A172 (cell line): ENCODE measurements at regions not wholly inside any gene's neighbourhood (a gene's known extent, or its start where the extent isn't known, plus 50 kb on each side); places are given as distances from the start of the nearest gene placed in this dataset.

ENCODE experiments used
- DNase-seq: peaks from one replicate; pipeline ENCODE4 v3.0.0-alpha.2; 2015; ENCODE audit warnings: low spot score

DNA sequence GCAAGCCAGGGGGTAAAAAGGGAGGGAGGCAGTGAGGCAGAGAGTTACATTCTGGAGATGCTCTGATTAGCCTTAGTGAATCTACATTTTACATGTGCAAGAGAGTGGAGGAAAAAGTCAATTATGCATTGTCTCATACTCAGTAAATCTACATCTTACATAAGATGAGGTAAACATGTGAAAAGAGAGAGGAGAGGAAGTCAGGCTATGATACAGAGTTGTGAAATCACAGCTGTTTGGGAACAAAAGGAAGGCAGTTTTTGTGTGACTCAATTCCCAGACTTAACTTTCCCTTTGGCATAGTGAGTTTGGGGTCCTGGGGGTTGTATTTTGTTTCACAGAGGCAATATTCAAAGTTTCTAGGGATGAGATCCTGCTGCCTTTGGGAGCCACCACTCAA, 67.8 kb downstream of the GP2 start:
- no peak for DNase-seq

DNA sequence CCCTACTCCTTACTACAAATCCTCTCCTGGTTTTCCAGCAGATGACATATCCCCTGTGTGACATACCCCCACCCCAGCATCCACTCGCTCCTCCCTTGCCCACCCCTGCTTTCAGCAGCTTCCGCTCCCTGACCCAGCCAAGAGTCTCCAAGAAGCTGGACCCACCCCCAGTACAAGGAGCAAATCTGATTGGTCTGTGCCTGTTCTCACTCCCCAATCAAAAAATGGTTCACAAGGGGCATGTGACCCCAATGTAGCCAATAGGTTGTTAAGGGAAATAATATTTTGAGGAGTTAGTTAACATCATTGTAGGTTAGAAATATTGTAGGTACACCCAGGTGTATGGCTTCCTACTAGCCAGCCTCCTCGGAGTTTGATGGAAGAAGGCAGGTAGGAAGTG, 70.1 kb downstream of the GP2 start:
- no peak for DNase-seq

DNA sequence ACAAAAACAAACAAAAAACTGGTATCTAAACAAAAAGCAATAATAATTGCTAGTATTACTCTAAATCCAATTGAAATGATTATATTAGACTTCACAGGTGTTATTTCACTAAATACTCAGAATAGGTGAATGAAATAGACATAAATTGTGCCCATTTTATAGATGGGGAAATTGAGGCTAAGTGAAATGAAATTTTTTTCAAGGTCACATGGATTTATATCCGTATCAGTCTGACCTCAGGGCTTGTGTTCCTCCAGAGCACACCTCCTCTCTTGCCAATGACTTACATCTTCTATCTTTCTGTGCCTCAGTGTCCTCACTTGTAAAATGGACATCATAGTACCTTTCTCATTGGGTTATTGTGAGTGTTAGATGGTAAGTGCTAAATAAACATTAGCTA, 72.3 kb downstream of the GP2 start:
- DNase-seq: no peak

DNA sequence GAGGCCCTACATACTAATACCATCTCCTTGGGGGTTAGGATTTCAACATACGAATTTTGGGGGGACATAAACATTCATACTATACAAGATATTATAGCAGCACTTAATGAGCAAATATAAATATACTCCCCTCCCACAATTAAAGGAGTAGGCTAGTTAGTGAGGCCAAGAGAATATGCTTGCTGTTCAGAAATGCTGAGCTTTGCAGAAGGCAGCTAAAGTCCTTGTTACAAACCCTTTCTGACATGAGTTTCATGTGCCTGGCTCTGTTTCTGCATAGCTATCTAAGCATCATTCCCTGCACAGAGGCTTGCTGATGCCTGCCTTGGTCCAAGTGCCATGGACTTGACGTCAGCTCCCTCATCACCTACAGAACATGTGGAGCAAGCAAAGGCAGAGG, 73.5 kb downstream of the GP2 start:
- DNase-seq: no peak

DNA sequence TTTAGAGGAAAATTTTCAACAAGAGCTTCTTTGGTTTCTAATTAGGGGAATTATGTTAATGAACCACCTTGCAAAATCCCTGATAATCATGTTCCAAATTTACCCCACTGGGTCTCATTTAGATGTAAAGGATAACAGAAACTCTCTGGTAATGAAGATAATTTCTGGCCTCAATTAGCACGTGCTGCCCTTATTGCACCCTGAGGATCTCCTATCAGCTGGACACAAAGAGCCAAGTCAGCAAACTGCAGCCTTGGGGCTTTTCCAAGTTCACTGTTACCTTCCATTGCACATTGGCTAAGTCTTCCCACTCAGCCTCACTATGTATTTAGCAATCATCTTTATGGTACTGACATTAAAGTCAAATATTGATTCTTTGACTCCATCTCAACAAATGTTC, 78.1 kb downstream of the GP2 start:
- no peak for DNase-seq

DNA sequence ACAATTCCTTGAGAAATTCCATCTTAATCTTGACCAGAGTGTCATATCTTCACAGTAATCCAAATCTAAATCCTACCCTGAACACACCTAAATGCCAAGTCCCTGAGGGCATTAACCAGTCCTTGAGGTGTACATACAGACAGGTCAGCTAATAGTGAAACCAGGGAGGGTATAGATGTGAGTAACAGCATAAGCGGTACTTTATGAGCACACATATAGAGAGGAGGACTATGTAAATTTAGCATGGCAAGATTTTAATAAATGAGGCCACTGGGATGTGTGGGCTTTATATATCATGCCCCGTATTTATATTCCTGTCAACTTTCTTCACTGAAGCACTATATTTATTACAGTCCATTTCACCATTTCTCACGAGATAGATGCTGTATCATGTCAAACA, 80.2 kb downstream of the GP2 start:
- no peak for DNase-seq

DNA sequence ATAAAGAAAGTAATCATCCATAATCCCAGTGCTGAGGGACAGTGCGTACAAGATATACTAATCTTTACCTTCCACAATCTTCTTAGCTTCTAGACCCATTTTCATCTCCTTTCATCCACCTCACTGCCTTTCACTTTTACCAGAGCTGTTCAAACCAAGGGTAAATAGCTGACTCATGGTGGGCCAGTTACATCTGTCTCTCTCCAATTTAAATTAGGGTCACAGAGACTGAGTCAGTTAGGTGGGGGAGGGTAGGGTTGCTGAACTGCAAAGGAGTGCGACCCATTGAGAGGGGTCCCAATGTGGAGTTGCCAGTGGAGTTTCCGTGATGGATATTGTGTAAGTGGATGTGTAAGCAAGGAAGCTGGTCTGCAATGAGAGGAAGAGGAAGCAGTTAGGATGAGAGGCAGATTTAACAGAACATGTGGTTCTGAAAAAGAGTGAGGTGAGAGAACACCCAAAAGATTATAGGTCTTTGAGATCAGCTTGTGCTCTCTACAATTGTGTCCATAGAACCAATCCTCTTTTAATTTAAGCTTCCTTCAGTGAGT, 83.5 kb downstream of the GP2 start:
- no peak for DNase-seq

DNA sequence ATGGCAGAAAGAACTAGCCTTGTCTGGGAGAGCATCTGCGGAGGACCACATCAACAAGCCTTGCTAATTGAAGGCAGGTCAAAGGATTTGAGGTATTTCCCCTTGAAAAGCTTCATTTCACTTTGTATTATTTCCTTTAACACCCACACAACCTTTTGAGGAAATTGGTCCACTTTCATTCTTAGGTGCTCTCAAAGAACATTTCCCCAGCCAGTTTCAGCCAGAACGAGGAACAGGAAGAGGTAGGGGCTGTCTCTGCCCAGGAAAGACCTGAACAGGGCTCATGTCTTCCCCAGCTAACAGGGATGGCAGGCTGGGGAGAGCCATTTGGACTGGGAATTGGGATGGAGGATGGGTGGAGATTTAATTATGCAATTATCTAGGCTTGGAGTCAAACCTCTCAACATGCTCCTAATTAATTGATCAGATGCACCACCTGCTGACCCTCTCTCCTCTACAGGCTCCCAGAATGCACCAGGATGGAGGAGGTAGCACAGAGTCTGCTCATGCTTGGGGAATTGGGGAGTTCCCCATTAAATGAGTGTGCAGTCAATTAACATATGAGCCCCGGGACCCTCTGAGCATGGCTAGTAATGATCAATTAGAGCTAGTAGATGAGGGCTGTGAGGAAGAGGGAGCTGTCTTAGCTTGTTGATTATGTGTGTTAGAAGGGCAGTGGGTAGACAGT, 84.6 kb downstream of the GP2 start:
- DNase-seq: no peak

DNA sequence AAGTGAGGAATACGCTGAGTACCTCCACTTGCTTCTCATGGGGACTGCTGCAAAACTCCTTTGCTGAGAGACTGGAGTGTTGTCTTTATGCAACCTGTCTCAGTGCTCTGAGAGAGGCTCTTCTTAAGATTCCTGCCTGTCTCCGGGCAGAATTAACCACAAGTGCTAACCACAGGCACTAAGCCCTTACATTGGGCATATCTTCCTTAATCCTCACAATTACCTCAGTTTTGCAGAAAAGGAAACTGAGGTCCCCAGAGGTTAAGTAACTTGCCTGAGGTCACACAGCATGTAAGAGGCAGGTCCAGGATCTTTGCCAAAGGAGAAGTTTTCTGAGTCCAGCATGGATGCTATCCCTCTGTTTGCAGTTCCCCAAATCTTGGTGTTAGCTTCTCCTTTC, 86.0 kb downstream of the GP2 start:
- no peak for DNase-seq

DNA sequence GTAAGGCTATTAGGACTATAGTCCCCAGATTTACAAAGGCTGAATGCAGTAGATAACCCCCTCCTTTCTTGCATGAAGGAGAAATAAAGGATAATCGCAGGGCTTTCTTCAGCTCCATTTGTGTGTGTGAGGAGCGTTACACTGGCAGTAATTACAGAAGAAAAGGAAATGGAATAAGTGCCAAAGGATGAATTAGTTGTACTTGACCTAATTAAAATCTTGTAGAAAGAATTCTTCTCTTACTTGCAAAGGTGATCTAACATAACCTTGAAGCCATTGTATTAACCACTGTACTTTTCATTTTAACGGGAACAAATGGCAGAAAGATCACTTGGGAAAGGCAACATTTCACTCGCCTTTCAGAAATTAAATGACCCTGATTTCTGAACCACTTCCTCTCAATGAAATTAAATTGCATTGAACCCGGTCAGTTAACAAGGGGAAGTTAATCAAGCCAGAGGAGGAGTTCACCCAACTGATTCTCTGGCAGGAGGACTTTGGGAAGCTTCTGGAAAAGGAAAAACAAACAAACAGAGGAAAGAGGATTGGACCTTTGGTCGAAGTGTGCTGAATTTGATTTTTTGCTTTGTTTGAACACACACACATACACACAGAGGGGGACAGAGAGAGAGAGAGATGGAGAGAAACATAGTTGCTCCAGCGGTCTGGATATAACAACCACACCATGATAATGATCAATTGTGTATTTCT, 90.6 kb downstream of the GP2 start:
- DNase-seq: no peak

DNA sequence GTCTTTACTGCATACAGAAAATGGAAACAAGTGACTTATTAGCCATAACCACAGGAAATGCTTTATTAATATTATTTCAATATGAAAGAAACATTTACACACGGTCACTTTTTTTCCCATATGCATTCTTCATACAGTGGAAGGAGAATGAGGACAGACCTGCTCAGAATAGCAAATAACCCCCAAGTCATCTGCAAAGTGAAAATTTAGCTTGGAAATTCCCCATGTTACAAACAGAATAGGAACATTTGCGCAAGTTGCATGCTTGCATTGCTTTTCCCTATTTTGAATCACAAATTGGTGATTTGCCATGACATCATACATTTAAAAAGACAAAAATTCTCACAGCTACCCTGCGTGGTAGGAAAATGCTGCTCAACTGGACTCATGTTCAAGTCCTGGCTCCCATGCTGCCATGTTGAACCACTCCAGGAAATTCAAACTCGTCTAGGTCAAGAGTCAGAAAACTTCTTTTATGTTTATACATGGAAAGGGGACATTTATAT, 102.0 kb downstream of the GP2 start:
- no peak for DNase-seq

DNA sequence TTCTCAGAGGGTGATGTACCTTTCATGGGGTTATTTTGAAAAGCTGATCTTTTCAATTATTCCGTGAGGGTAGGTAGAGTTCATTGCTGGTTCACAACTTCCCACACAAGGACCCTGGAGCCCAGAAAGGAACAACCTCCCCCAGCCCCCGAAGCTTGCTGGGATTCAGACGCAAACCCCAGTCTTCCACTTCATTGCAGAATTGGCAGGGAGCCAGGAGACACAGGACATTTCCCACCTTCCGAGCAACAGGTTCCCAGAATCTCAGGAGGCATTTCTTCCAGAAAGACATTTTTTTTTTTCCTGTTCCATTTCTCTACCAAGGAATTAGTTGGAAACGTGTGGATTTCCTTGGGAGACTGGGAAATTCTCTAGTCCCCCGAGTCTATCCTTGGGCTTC, 106.1 kb downstream of the GP2 start:
- DNase-seq: no peak

DNA sequence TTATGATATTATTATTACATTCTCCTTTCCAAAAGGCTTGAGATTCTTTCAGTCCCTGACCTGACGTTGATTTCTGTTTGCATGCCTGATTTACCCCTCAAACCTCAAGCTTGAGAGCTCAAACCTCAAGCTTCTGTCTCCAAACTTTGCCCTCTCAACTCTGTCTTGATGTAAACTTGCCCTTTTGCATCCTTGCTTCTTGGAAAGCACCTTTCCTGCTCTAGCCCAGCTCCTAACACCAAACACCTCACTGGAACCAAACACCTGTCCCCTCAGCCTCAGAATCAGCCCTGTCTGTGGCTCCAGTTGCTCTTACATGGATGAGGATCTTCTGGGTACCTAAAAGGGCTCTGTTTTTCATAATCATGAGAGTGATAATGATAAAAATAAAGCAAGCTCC, 109.2 kb downstream of the GP2 start:
- DNase-seq: no peak

DNA sequence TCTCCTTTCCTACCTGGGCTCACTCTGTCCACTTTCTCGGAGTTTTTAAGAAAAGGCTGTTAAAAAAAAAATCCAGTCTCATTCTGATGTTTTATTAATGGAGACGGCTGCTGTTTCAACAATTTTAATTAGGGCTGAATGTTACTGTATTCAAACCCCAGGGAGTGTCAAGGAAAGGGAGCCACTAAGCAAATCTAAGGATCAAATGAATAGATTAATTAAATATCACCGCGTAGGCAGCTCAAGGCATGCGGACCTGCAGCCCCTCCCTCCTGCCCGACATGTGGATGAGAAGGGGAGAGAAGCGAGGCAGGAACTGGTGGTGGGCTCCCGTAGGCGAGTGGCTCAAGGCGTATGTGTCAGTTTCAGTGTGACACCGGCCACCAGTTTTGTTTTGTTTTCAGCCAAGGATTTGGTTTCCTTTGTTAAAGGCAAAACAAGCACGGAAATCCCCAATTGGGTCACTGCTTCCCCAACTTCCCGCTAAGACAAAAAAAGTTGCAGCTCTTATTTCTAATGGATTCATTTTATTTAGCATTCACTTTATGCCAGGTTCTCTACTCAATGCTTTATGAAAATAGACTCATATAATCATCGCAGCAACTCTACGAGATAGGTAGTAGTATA, 110.6 kb downstream of the GP2 start:
- DNase-seq: no peak

DNA sequence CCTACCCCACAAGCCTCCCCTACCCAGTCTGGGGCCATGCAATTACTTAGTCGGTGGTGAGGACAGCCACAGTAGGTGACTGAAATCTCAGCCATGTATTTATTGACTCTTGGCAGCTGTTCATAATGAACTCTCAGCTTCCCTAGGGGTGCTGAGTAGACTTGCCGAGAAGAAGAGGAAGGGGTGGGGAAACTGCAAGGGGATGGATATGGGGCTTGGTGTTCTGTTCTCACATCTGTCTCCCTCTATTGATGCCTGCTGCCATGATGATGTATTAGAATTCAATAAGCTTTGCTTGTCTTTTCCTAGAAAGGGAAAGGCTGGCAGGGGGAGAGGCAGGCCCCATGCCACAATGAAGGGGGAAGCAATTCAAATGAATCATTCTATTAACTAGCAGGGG, 112.9 kb downstream of the GP2 start:
- DNase-seq: no peak

DNA sequence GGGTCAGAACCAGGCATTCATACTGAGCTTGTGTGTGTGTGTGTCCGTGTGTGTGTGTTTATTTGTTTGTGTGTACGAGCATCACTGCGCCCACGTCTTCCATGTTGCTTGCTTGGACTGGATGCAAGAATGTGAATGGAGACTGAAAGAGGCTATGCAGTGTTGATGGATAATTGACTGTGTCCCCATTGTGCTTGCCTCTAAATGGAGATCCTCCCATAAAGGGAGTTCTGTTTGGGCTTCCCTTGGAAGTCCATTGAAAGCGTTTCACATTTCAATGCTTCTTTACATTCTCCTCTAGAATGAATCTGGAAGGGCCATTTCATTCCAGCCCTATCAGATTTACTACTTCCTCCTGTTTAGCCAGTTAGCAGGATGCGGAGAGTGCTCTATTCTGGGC, 124.0 kb downstream of the GP2 start:
- no peak for DNase-seq

DNA sequence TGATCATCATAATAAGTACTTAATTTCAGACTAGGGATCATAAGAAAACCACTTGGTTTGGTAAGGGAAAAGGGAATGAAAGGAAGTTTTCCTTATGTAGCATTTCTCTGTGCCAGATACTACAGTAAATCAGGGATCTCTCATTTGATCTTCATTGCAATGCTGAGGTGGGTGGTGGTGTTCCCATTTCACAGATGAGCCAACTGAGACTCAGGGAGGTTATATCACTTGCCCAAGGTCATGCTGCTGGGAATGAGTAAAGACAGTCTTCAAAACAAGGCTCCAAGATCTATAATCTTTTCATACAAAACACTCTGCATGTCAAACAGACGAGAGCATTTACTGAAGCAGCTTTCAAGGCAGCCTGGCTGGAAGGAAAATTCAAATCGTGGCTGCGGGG, 124.6 kb downstream of the GP2 start:
- no peak for DNase-seq

DNA sequence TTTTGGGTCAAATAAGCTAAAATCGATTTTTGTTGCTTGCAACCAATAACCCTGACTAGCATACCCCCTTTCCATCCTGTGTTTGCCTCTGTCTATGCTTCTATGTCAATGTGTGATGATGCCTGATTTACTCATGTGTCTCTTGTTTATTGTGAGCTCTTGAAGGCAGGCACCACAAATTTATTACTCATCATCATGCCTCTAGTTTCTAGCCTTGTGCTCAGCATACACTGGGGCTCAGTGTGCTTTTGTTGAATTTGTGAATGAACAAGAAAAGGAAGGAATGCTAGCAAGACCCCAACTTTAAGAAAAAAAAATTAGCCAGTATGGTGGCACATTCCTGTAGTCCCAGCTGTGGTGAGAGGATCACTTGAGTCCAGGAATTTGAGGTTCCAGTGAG, 119.1 kb upstream of the GPR139 start:
- no peak for DNase-seq

DNA sequence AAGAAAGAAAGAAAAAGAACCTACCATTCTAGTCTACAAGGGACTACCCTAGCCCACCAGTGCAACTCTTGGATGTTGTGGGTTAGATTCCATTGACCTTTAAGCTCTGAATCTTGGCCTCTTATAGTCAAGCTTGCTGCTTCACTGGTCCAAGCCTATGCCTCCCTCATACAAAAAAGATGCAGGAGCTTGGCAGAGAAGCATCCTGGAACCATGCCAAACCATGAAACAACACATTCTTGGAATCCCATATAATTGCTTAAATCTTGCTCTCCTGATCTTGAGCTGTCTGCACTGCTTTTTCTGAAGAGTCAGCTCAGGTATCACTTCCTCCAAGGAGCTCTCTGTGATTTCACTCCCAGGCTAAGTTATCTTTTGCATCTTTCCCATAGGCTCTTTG, 117.9 kb upstream of the GPR139 start:
- no peak for DNase-seq

DNA sequence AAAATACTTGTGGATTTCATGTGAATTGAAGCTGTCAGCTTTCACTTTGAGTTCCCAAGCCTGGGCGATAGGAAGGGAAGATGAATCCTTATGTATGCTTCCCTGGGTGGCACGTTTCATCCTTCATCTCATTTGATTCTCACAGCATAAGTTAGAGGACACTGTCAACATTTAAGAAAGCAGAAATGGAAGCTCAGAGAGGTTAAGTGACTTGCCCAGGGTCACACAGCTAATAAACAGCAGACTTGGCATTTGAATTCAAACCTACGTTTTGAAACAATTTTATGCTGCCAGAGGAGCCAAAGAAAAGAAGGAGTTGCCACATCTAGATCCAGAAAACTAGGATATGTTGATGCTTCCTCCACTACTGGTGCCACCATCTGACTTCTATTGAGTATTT, 108.3 kb upstream of the GPR139 start:
- no peak for DNase-seq

DNA sequence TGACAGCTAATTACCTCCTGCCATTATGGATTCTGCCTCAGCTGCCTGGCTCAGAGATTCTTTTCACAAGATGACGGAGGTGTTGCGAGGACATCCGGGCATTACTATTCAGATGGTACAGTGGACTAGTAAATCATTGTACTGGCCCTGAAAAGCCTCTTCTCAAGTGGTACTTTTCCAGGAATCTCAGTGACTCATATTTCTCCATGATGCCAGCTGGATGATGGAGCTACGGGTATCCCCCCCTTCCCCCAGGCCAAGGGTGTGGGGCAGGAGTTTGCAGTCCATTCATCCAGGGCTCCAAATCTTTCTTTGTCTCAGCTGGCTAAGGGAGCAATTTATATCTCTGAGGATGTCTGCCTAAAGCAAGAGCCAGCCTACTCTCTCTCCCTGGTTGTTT, 107.7 kb upstream of the GPR139 start:
- DNase-seq: no peak

DNA sequence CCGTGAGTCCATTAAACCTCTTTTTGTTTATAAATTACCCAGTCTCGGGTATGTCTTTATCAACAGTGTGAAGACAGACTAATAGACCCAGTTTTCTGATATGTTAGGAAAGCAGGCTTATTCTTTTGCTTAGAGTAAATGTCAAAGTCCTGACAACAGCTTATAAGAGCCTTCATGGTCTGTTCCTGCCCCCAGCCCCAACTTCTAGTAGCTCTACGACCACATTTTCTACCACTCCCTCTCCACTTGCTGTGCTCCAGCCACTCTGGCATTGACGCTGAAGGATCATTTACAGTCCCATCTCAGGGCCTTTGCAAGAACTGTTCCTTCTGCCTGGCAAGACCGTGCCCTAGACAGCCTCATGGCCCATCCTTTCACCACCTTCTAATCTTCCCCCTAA, 104.6 kb upstream of the GPR139 start:
- no peak for DNase-seq

DNA sequence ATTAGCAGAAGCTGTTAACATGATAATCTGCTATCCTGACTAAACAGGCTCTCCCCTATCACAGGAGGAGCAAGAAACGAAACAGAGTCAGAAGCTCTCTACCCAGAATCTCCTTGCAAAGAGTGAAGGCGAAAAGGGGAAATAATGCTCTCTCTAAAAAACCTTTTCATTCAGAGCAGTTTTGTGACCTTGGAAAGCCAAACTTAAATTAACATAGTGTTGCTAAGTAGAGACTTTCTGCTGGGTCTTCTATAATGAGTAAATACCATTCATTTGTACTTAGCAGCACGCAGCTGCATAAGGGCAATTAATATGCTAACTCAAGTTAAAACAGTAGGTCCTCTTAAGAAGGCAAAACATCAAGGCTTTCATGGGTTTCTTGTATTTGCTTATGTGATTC, 101.7 kb upstream of the GPR139 start:
- no peak for DNase-seq
